ENCODE measurements at regions not wholly inside any gene's neighbourhood (a gene's known extent, or its start where the extent isn't known, plus 50 kb on each side); places are given as distances from the start of the nearest gene placed in this dataset.
"Not testable (repeated sequence)": the region's sequence is repeated elsewhere in the genome, so short reads cannot be mapped to it uniquely, and the experiment has no call there.

- no peak for DNase-seq
- Histone ChIP-seq H3K4me3 (no peak overlapping the region), H3K79me2 (ENCODE audit: insufficient read depth) (no peaks in the 10 kb centered on the region), H4K20me1 (ENCODE audit: insufficient read depth) (no peaks in the 10 kb centered on the region), H3F3A (ENCODE audit: insufficient read depth) (no peaks in the 10 kb centered on the region), H3K9me2 (ENCODE audit: insufficient read depth) (no peaks in the 10 kb centered on the region), H2AFZ (no peak overlapping the region), H3K36me3 (ENCODE audit: low read depth) (no peaks in the 10 kb centered on the region), H3K9me3 (ENCODE audit: low read depth) (no peaks in the 10 kb centered on the region), H3K27ac (no peak overlapping the region), H3K27me3 (replicated peaks; ENCODE audit: insufficient read depth) (no peaks in the 10 kb centered on the region), H3K4me1 (ENCODE audit: insufficient read depth) (no peaks in the 10 kb centered on the region), H3K9ac (no peak overlapping the region), H3K4me2 (ENCODE audit: unreplicated experiment) (no peak overlapping the region)
- in situ Hi-C loops (cut with MboI): no loop called here
- 37 to 47% methylated on average over 1 of the region's 1 CpG for WGBS, 2 experiments (ENCODE audit: low coverage in 1 of 2, low lambda C conversion rate in 2 of 2, missing lambda C conversion rate in 2 of 2)
- TF ChIP-seq EZH2 (IDR thresholded peaks at IDR 0.05; ENCODE audit: insufficient read depth, poor library complexity, severe bottlenecking) (no peak), EZH2phosphoT487 (IDR thresholded peaks at IDR 0.05; ENCODE audit: insufficient read depth, low read depth) (no peak)
These were observed 58.6 kb upstream of the TMEM108 start for GRCh38 chr3:132979606-132980005.

GRCh38 chr3:132978946-132979345 is 59.2 kb upstream of the TMEM108 start:
- H2AFZ ChIP-seq; H4K20me1 ChIP-seq (ENCODE audit: insufficient read depth); H3K4me3 ChIP-seq; H3F3A ChIP-seq (ENCODE audit: insufficient read depth); H3K9me3 ChIP-seq (ENCODE audit: low read depth); H3K4me2 ChIP-seq (ENCODE audit: unreplicated experiment); H3K9me2 ChIP-seq (ENCODE audit: insufficient read depth); DNase-seq; H3K27me3 ChIP-seq (replicated peaks; ENCODE audit: insufficient read depth); H3K9ac ChIP-seq; H3K79me2 ChIP-seq (ENCODE audit: insufficient read depth); H3K36me3 ChIP-seq (ENCODE audit: low read depth); H3K27ac ChIP-seq; in situ Hi-C loops (cut with MboI); H3K4me1 ChIP-seq (ENCODE audit: insufficient read depth): not testable (repeated sequence)
- WGBS, 2 experiments (ENCODE audit: low coverage in 1 of 2, low lambda C conversion rate in 2 of 2, missing lambda C conversion rate in 2 of 2): 21 to 23% methylated on average over 3 of the region's 3 CpGs

- in situ Hi-C loops (cut with MboI): no loop called here
- Histone ChIP-seq H3F3A (ENCODE audit: insufficient read depth) (no peaks in the 10 kb centered on the region), H3K79me2 (ENCODE audit: insufficient read depth) (no peaks in the 10 kb centered on the region), H4K20me1 (ENCODE audit: insufficient read depth) (no peaks in the 10 kb centered on the region), H3K4me3 (no peak overlapping the region), H3K9me3 (ENCODE audit: low read depth) (no peaks in the 10 kb centered on the region), H3K9me2 (ENCODE audit: insufficient read depth) (no peaks in the 10 kb centered on the region), H3K36me3 (ENCODE audit: low read depth) (no peaks in the 10 kb centered on the region), H3K4me2 (ENCODE audit: unreplicated experiment) (no peak overlapping the region), H3K27me3 (replicated peaks; ENCODE audit: insufficient read depth) (no peaks in the 10 kb centered on the region), H3K9ac (no peak overlapping the region), H3K4me1 (ENCODE audit: insufficient read depth) (no peaks in the 10 kb centered on the region), H2AFZ (no peak overlapping the region), H3K27ac (no peak overlapping the region)
- TF ChIP-seq EZH2phosphoT487 (IDR thresholded peaks at IDR 0.05; ENCODE audit: insufficient read depth, low read depth): no peak
- no peak for DNase-seq
- 8 to 10% methylated on average over 2 of the region's 2 CpGs for WGBS, 2 experiments (ENCODE audit: low coverage in 1 of 2, low lambda C conversion rate in 2 of 2, missing lambda C conversion rate in 2 of 2)
These were observed 59.7 kb upstream of the TMEM108 start for GRCh38 chr3:132978464-132978863.

- DNase-seq: no peak
- no peaks in the 10 kb centered on the region for H3K79me2 ChIP-seq (ENCODE audit: insufficient read depth)
- in situ Hi-C loops (cut with MboI): no loop called here
- H3K9ac ChIP-seq: no peak overlapping the region
- H3K4me1 ChIP-seq (ENCODE audit: insufficient read depth): no peaks in the 10 kb centered on the region
- H3K36me3 ChIP-seq (ENCODE audit: low read depth): no peaks in the 10 kb centered on the region
- H3K4me2 ChIP-seq (ENCODE audit: unreplicated experiment): no peak overlapping the region
- H3K9me2 ChIP-seq (ENCODE audit: insufficient read depth): no peaks in the 10 kb centered on the region
- TF ChIP-seq EZH2phosphoT487 (IDR thresholded peaks at IDR 0.05; ENCODE audit: insufficient read depth, low read depth): no peak
- TF ChIP-seq EZH2 (IDR thresholded peaks at IDR 0.05; ENCODE audit: insufficient read depth, poor library complexity, severe bottlenecking): no peak
- WGBS, 2 experiments (ENCODE audit: low coverage in 1 of 2, low lambda C conversion rate in 2 of 2, missing lambda C conversion rate in 2 of 2): 24 to 25% methylated on average over 7 of the region's 7 CpGs
- H3K27me3 ChIP-seq (replicated peaks; ENCODE audit: insufficient read depth): no peaks in the 10 kb centered on the region
- H3K9me3 ChIP-seq (ENCODE audit: low read depth): no peaks in the 10 kb centered on the region
- H3F3A ChIP-seq (ENCODE audit: insufficient read depth): no peaks in the 10 kb centered on the region
- no peak overlapping the region for H3K4me3 ChIP-seq
- no peaks in the 10 kb centered on the region for H4K20me1 ChIP-seq (ENCODE audit: insufficient read depth)
- H2AFZ ChIP-seq: no peak overlapping the region
- no peak overlapping the region for H3K27ac ChIP-seq
These were observed 64.1 kb upstream of the TMEM108 start for GRCh38 chr3:132974097-132974496.

- Histone ChIP-seq H3K27me3 (replicated peaks; ENCODE audit: insufficient read depth) (no peaks in the 10 kb centered on the region), H3K36me3 (ENCODE audit: low read depth) (no peaks in the 10 kb centered on the region), H4K20me1 (ENCODE audit: insufficient read depth) (no peaks in the 10 kb centered on the region), H3K4me2 (ENCODE audit: unreplicated experiment) (no peak overlapping the region), H3F3A (ENCODE audit: insufficient read depth) (no peaks in the 10 kb centered on the region), H3K4me1 (ENCODE audit: insufficient read depth) (no peaks in the 10 kb centered on the region), H2AFZ (no peak overlapping the region), H3K9me3 (ENCODE audit: low read depth) (no peaks in the 10 kb centered on the region), H3K79me2 (ENCODE audit: insufficient read depth) (no peaks in the 10 kb centered on the region), H3K9me2 (ENCODE audit: insufficient read depth) (no peaks in the 10 kb centered on the region), H3K27ac (no peak overlapping the region), H3K9ac (no peak overlapping the region), H3K4me3 (no peak overlapping the region)
- no peak for DNase-seq
- in situ Hi-C loops (cut with MboI): no loop called here
- WGBS, 2 experiments (ENCODE audit: low coverage in 1 of 2, low lambda C conversion rate in 2 of 2, missing lambda C conversion rate in 2 of 2): 42% methylated on average over 5 of the region's 5 CpGs
- no peak for TF ChIP-seq EZH2phosphoT487 (IDR thresholded peaks at IDR 0.05; ENCODE audit: insufficient read depth, low read depth)
- TF ChIP-seq EZH2 (IDR thresholded peaks at IDR 0.05; ENCODE audit: insufficient read depth, poor library complexity, severe bottlenecking): no peak
These were observed 64.8 kb upstream of the TMEM108 start for GRCh38 chr3:132973441-132973840.
